HEK293 (cell line): ENCODE measurements at regions not wholly inside any gene's neighbourhood (a gene's known extent, or its start where the extent isn't known, plus 50 kb on each side); places are given as distances from the start of the nearest gene placed in this dataset.

Experiments used
- CTCF ChIA-PET: fragments of 350-600 bp; formaldehyde crosslinking; extraction: SDS; loops from one replicate; lab custom pipeline; 2021; ENCODE audit warnings: antibody characterized with exemption; lab: Yijun Ruan, JAX
- POLR2A ChIA-PET: fragments of 300-600 bp; formaldehyde crosslinking; extraction: SDS; loops from one replicate; lab custom pipeline; 2020; ENCODE audit warnings: antibody characterized with exemption, inconsistent platforms; lab: Yijun Ruan, JAX
- H3K27ac ChIP-seq: fragments of 200-500 bp; sonication (Bioruptor generic); 2 replicates; pipeline ENCODE4 v1.5.1; 2014; ENCODE audit warnings: low read depth, low read length, control low read depth, inconsistent platforms; ENCODE audit errors: extremely low read depth
- H3K36me3 ChIP-seq, 2 experiments: fragments of 200-500 bp in 1 of 2; sonication (Bioruptor generic) in 1 of 2; 1 replicate in 1 of 2; 2 replicates in 1 of 2; pipeline ENCODE4 v1.5.1; 2014 to 2017; ENCODE audit warnings: inconsistent platforms in 2 of 2, low read length in 2 of 2; ENCODE audit not compliant: control insufficient read depth in 2 of 2, insufficient read depth in 1 of 2
- H3K4me1 ChIP-seq: fragments of 200-500 bp; sonication (Bioruptor generic); 2 replicates; pipeline ENCODE4 v1.5.1; 2014; ENCODE audit warnings: mild to moderate bottlenecking, low read length, inconsistent platforms; ENCODE audit not compliant: control insufficient read depth, insufficient read depth
- H3K4me3 ChIP-seq: 2 replicates; pipeline ENCODE4 v1.5.1; 2011; ENCODE audit warnings: low read depth, mild to moderate bottlenecking, control low read depth, low read length, moderate library complexity
- H3K9me3 ChIP-seq: fragments of 200-500 bp; sonication (Bioruptor generic); 2 replicates; pipeline ENCODE4 v1.5.1; 2014; ENCODE audit warnings: low read depth, low read length, inconsistent platforms; ENCODE audit not compliant: control insufficient read depth, insufficient read depth
- BCL11B ChIP-seq: fragments of 450-650 bp; formaldehyde crosslinking; IDR thresholded peaks from 2 replicates; pipeline ENCODE4 v1.5.1; 2016; ENCODE audit warnings: low read depth, missing biosample characterization, missing genetic modification characterization
- ZBTB26 ChIP-seq: fragments of 450-650 bp; formaldehyde crosslinking; optimal IDR thresholded peaks from 2 replicates; pipeline ENCODE3; 2016; ENCODE audit warnings: missing biosample characterization, mild to moderate bottlenecking, missing genetic modification characterization
- ZBTB8A ChIP-seq: fragments of 450-650 bp; formaldehyde crosslinking; IDR thresholded peaks from 2 replicates; pipeline ENCODE4 v1.5.1; 2016; ENCODE audit warnings: missing biosample characterization, missing genetic modification characterization
- ZNF132 ChIP-seq: fragments of 450-650 bp; formaldehyde crosslinking; IDR thresholded peaks from 2 replicates; pipeline ENCODE4 v1.5.1; 2017; ENCODE audit warnings: missing biosample characterization, missing genetic modification characterization, borderline replicate concordance
- ZNF37A ChIP-seq: fragments of 450-650 bp; IDR thresholded peaks from 2 replicates; pipeline ENCODE4 v1.5.1; 2018; ENCODE audit warnings: missing biosample characterization, missing genetic modification characterization
- ZNF404 ChIP-seq: fragments of 450-650 bp; formaldehyde crosslinking; IDR thresholded peaks from 2 replicates; pipeline ENCODE4 v1.5.1; 2017; ENCODE audit warnings: missing biosample characterization, missing genetic modification characterization
- ZNF514 ChIP-seq: fragments of 450-650 bp; formaldehyde crosslinking; IDR thresholded peaks from 2 replicates; pipeline ENCODE4 v1.5.1; 2016; ENCODE audit warnings: missing biosample characterization, missing genetic modification characterization
- ZNF660 ChIP-seq: fragments of 450-650 bp; IDR thresholded peaks from 2 replicates; pipeline ENCODE4 v1.5.1; 2018; ENCODE audit warnings: missing biosample characterization, mild to moderate bottlenecking, missing genetic modification characterization
- ZNF777 ChIP-seq: fragments of 450-650 bp; formaldehyde crosslinking; IDR thresholded peaks from 2 replicates; pipeline ENCODE4 v1.5.1; 2017; ENCODE audit warnings: missing biosample characterization, missing genetic modification characterization, borderline replicate concordance

- Histone ChIP-seq H3K4me3 (no peak overlapping the region), H3K36me3 (no peaks in the 10 kb centered on the region), H3K27ac (no peak overlapping the region), H3K9me3 (no peaks in the 10 kb centered on the region), H3K4me1 (no peaks in the 10 kb centered on the region)
- ChIA-PET CTCF (no interaction called here), POLR2A (no interaction called here)
- TF ChIP-seq ZNF777 = no peak
- no peak for TF ChIP-seq ZNF514 (tag by site-specific recombination)
- no peak for TF ChIP-seq ZNF660 (tag by site-specific recombination)
- no peak for TF ChIP-seq ZNF132 (tag by site-specific recombination)
- no peak for TF ChIP-seq ZNF37A (tag by site-specific recombination)
- no peak for TF ChIP-seq BCL11B (tag by site-specific recombination)
- no peak for TF ChIP-seq ZNF404 (tag by site-specific recombination)
Measured at GRCh38 chr18:61281431-61281830, 51.8 kb upstream of the CDH20 start.

- ChIA-PET POLR2A (no interaction called here), CTCF (no interaction called here)
- TF ChIP-seq ZBTB8A (no peak), ZBTB26 (tag by site-specific recombination) (no peak)
Measured at GRCh38 chr18:61282926-61283325, 50.3 kb upstream of the CDH20 start.

More at GRCh38 chr18:61282926-61283325, 50.3 kb upstream of the CDH20 start:
- Histone ChIP-seq H3K4me3 (no peak overlapping the region), H3K4me1 (no peaks in the 10 kb centered on the region), H3K27ac (no peak overlapping the region), H3K36me3 (no peaks in the 10 kb centered on the region), H3K9me3 (no peaks in the 10 kb centered on the region)
